GM21526 (cell line): ENCODE measurements at regions not wholly inside any gene's neighbourhood (a gene's known extent, or its start where the extent isn't known, plus 50 kb on each side); places are given as distances from the start of the nearest gene placed in this dataset.
"Not testable (repeated sequence)": the region's sequence is repeated elsewhere in the genome, so short reads cannot be mapped to it uniquely, and the experiment has no call there.

Experiments used
- ATAC-seq: cut with Tn5 transposase; IDR thresholded peaks from one replicate; pipeline ENCODE4 v1.9.1; 2021; ENCODE audit warnings: moderate library complexity; ENCODE audit not compliant: unreplicated experiment, low FRiP score

GRCh38 chr2:38149531-38149930 lies 73.6 kb upstream of the CYP1B1 start:
- no peak for ATAC-seq

DNA sequence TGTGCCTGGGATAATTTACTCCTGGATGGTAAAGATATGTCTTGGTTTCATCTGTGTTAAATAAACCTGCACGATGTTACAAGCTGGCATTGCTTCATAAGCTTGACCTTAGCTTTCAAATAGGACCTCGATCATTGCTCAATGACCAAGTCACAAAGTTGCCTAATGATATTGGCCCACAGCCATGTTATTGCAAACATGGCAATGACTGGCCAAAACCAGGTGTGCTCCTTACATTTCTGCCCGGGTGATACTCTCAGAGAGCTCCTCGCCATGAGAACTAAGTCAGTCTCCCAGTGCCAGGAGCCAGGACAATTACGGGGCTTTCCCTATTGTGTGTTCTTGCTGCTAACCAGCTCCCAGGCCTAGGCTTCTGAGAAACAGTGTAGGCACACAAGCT lies 72.5 kb upstream of the CYP1B1 start:
- ATAC-seq: no peak

- peak; percentile 7 for ATAC-seq
These were observed 71.6 kb upstream of the CYP1B1 start for GRCh38 chr2:38147333-38148121.

DNA sequence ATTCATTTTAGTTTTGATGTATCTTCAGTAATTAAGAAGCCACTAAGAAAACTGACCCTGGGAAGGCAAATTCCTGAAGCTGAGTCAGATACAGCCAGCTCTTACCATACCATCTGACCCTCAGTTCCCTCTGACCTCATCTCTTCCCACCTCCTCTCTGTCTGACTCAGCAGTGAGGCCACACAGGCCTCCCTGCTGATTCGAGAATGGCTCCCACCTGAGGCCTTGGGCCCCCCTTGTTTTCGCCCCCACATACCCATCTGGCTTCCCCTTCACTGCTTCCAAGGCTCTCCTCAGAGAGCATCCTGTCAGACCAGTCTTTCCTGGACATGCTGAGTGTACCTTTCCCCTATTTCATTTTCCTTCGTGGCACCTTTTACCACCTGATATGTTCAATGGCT lies 71.0 kb upstream of the CYP1B1 start:
- peak; percentile 74 for ATAC-seq

DNA sequence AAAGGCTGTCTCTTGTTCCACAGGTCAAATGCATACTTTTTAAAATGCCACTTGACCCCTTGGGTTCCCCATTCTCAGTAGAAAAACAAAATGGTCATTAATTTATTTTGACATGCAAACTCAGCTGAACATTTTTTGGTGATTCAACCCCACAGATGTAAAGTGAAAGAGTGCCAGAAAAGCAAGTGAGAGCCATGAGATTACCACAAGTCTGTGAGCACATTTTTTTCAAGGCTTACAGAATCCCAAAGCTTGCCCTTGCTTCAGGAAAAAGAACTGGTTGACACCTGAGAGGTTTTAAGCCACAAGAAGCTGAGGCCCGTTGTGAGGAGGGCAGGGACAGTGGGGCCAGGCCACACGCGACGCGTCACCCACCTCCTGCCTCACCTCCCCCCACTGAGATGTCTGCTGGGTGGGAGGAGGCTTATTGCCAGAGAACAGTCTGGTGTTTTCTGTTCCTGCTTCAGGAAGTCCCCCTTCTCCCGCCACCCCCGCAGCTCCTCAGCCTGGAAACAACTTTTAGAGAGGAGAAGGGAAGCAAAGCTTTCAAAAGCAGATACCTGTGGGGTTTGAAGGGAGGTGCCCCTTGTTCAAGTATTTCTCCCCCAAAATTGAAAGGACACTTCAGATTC lies 70.4 kb upstream of the CYP1B1 start:
- ATAC-seq: peak; percentile 42

DNA sequence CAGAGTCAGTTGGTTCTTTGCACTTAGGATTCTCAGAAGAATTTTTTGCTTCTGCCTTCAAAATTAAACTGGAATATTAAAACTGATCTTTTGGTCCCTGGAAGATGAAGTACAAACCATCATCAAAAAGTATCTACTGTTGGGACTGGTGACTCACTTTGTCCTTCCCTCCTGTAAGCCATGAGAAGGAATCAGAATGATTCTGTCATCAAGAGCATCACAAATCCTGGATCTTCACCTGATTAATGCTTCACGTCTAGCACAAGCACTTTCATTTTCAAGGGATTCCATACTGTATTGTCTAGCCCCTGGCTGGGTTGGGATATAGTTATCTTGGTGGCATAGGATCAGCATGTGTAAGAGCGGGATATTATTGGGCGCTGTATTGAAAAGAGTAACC lies 69.3 kb upstream of the CYP1B1 start:
- no peak for ATAC-seq

DNA sequence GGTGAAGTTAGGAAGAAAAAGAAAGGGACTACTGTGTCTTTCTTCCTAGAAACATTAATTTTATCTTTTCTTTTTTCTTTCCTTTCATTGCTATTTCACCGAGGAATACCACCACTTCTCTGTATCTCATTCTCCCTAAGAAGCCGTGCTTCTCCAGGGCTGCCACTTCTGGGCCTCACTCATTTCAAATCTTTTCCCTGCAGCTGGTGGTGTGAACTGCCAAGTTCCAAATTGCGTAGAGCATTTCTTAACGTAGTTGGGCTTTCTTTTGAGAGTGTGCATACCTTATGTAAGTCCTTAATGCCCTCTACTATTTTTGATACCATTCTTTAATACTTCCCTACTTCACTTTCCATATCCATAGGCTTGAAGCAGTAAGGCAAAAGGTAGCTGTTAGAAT lies 66.7 kb upstream of the CYP1B1 start:
- ATAC-seq: no peak

DNA sequence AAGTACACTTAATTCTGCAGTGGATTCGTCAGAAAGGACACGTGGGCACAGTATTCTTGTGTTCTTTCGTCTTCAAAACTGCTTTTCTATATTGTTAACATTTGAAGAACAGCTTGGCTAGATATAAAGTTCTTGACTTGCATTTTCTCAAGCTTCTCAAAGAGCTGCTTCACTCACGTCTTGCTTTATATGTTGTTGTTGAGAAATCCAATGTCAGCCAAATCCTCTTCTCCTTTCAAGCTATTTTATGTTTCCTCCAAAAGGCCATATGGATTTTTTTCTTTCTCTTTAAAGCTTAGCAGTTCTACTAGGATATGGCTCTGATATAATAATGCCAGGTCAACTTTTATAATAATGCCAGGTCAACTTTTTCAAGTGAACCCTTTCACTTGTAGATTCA lies 65.5 kb upstream of the CYP1B1 start:
- ATAC-seq: no peak

DNA sequence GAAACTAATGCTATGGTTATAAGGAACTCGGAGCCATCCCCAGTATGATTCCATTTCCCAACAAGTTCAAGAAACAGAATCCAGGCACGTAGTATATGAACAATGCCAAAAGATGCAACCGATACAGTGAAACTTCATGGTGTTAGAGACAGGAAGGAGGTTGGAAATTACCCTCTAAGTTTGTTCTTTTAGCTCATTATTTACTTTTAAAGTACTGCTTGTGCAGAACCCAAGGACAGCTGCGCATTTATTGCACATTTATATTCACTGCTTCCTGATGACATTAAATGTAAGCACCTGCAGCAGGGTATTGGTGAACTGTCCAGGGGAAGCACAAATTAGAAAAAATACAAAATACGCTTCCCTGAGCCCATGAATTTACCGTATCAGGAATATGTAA lies 63.0 kb upstream of the CYP1B1 start:
- ATAC-seq: no peak

- ATAC-seq: no peak
These were observed 62.5 kb upstream of the CYP1B1 start for GRCh38 chr2:38138419-38138818.

- not testable (repeated sequence) for ATAC-seq
These were observed 62.0 kb upstream of the CYP1B1 start for GRCh38 chr2:38137958-38138357.

DNA sequence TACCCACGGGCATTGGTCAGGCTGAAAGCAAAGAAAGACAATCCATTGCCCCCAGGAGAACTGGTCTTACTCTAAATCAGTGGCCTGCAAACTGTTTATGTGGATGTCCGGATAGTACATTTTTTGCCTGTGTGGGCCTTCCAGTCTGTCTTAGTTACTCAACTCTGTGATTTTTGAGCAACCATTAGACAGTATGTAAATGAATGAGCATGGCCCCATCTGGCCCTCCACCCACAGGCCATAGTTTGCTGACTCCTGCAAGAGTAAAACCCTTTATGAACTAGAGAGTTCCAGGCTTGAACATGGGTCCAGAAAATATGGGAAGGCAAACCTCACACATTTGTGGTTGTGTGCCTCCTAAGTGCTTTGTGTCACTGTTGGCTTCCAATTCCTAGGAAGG lies 55.7 kb upstream of the CYP1B1 start:
- no peak for ATAC-seq

- no peak for ATAC-seq
These were observed 54.9 kb upstream of the CYP1B1 start for GRCh38 chr2:38130876-38131275.

- ATAC-seq: no peak
These were observed 54.0 kb upstream of the CYP1B1 start for GRCh38 chr2:38129987-38130386.

DNA sequence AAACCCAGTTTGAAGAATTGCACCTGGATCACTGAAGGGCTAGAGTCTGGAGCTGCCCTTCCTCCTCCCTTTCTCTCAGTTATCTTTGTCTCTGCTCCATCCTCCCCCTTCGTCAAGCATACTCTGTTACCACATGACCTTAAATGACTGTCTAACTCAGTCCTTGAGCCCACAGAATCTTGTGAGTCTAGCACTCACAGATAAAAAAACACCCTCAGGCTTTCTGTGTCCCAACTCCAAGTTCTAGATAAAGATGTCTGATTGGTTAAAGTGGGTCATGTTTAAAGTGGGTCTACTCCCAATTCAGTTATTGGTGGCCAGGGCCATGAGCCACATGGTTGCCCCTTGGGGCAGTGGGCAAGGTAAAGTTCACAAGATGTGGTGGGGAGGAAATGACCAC lies 53.5 kb upstream of the CYP1B1 start:
- no peak for ATAC-seq

DNA sequence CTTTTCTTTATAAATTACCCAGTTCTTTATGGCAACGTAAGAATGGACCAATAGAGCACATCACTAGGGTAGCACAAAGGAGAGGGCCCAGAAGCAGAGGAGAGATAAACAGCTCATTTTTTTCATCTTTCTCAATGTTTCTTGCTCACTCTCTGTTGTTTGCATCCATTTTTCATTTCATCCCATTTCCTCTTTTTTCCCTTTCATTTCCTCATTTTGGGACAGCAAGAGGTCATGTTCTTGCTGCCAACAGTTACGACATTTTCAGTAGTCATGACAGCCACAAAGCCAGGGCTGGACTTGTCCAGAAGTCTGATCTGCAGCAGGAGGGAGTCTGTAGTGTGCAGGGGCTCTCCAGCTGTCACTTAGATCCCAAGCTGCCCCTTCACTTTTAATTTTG lies 52.7 kb upstream of the CYP1B1 start:
- ATAC-seq: no peak

DNA sequence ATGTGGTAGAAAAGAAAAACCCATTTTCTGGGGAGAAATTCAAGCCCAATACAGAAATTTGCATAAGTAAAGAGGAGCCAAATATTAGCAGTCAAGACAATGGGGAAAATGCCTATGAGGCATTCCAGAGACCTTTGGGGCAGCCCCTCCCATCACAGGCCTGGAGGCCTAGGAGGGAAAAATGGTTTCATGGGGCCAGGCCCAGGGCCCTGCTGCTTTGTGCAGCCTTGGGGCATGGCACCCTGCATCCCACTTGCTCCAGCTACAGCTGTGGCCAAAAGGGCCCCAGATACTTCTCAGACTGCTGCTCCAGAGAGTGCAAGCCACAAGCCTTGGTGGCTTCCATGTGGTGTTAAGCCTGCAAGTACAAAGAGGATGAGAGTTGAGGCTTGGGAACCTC lies 51.3 kb upstream of the CYP1B1 start:
- ATAC-seq: no peak

DNA sequence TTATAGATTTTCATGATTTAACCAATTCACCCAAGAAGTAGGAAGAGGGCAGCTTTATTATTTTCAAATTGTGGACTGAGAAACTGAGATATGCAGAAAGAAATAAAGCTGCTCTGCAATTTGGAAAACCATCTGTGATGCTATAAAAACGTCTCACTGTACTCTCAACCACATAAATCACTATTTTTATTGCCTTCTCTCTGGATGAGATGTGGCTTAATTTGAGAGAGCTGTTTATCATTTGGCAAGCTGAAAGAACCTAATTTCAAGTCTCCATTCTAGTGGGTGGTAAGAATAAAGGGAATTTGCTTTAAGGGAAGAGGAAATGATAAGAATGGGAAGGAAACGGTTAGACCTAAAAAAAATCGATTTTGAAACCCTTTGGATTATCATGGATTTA lies 49.9 kb upstream of the CYP1B1 start:
- no peak for ATAC-seq
